ENCODE measurements at regions not wholly inside any gene's neighbourhood (a gene's known extent, or its start where the extent isn't known, plus 50 kb on each side); places are given as distances from the start of the nearest gene placed in this dataset.

- DNase-seq (ENCODE audit: low spot score), result no peak
Observed at GRCh38 chr5:107146901-107147300, 523.8 kb downstream of the EFNA5 start.

- DNase-seq (ENCODE audit: low spot score), result no peak
Observed at GRCh38 chr5:107135391-107135790, 535.3 kb downstream of the EFNA5 start.

- no peak for DNase-seq (ENCODE audit: low spot score)
Observed at GRCh38 chr5:107134931-107135330, 535.8 kb downstream of the EFNA5 start.

- no peak for DNase-seq (ENCODE audit: low spot score)
Observed at GRCh38 chr5:107129051-107129450, 541.7 kb downstream of the EFNA5 start.

GRCh38 chr5:107127878-107128277 is 542.9 kb downstream of the EFNA5 start:
- DNase-seq (ENCODE audit: low spot score), result no peak

- no peak for DNase-seq (ENCODE audit: low spot score)
Observed at GRCh38 chr5:107126341-107126740, 544.4 kb downstream of the EFNA5 start.

- DNase-seq (ENCODE audit: low spot score), result no peak
Observed at GRCh38 chr5:107124376-107124775, 546.4 kb downstream of the EFNA5 start.

- no peak for DNase-seq (ENCODE audit: low spot score)
Observed at GRCh38 chr5:107123014-107123413, 547.7 kb downstream of the EFNA5 start.

GRCh38 chr5:107121793-107122519 is 548.8 kb downstream of the EFNA5 start:
- no peak for DNase-seq (ENCODE audit: low spot score)

GRCh38 chr5:107119656-107120055 is 551.1 kb downstream of the EFNA5 start:
- no peak for DNase-seq (ENCODE audit: low spot score)

- no peak for DNase-seq (ENCODE audit: low spot score)
Observed at GRCh38 chr5:107118184-107119019, 552.3 kb downstream of the EFNA5 start.

- DNase-seq (ENCODE audit: low spot score), result no peak
Observed at GRCh38 chr5:107112216-107112615, 558.5 kb downstream of the EFNA5 start.

- no peak for DNase-seq (ENCODE audit: low spot score)
Observed at GRCh38 chr5:107104040-107104995, 566.4 kb downstream of the EFNA5 start.

GRCh38 chr5:107103522-107103921 is 567.2 kb downstream of the EFNA5 start:
- no peak for DNase-seq (ENCODE audit: low spot score)

- DNase-seq (ENCODE audit: low spot score), result no peak
Observed at GRCh38 chr5:107100121-107100520, 570.6 kb downstream of the EFNA5 start.

- no peak for DNase-seq (ENCODE audit: low spot score)
Observed at GRCh38 chr5:107099506-107099905, 571.2 kb downstream of the EFNA5 start.

- DNase-seq (ENCODE audit: low spot score), result no peak
Observed at GRCh38 chr5:107092695-107093094, 578.0 kb downstream of the EFNA5 start.

- no peak for DNase-seq (ENCODE audit: low spot score)
Observed at GRCh38 chr5:107090506-107090905, 580.2 kb downstream of the EFNA5 start.

GRCh38 chr5:107088907-107089306 is 581.8 kb downstream of the EFNA5 start:
- DNase-seq (ENCODE audit: low spot score), result no peak

- DNase-seq (ENCODE audit: low spot score), result no peak
Observed at GRCh38 chr5:107085572-107085971, 585.2 kb downstream of the EFNA5 start.

GRCh38 chr5:107074996-107075395 is 595.7 kb downstream of the EFNA5 start:
- DNase-seq (ENCODE audit: low spot score), result no peak

GRCh38 chr5:107072967-107073366 is 597.8 kb downstream of the EFNA5 start:
- no peak for DNase-seq (ENCODE audit: low spot score)

Measured in AG08395 (cell line).